K562 (cell line): ENCODE measurements at regions not wholly inside any gene's neighbourhood (a gene's known extent, or its start where the extent isn't known, plus 50 kb on each side); places are given as distances from the start of the nearest gene placed in this dataset.

ENCODE experiments used
- TEAD4 ChIP-seq, 2 experiments: sonication (generic) in 1 of 2; formaldehyde crosslinking in 1 of 2; IDR thresholded peaks; 2 replicates each; pipeline versions ENCODE4 v1.6.1 to v1.8.0; 2012 to 2022; ENCODE audit warnings: borderline replicate concordance in 1 of 2, inconsistent platforms in 1 of 2, low read length in 1 of 2, mild to moderate bottlenecking in 1 of 2, missing genetic modification reagents in 1 of 2
- U2AF2 ChIP-seq: fragments of 200-400 bp; formaldehyde crosslinking; optimal IDR thresholded peaks from 2 replicates; pipeline ENCODE3; 2017; ENCODE audit warnings: low read depth, mild to moderate bottlenecking, low read length
- TF ChIP-seq, protein P1 (sequence below): fragments of 450-650 bp; formaldehyde crosslinking; IDR thresholded peaks from 2 replicates; pipeline ENCODE4 v1.4.0; 2020; ENCODE audit warnings: mild to moderate bottlenecking

DNA sequence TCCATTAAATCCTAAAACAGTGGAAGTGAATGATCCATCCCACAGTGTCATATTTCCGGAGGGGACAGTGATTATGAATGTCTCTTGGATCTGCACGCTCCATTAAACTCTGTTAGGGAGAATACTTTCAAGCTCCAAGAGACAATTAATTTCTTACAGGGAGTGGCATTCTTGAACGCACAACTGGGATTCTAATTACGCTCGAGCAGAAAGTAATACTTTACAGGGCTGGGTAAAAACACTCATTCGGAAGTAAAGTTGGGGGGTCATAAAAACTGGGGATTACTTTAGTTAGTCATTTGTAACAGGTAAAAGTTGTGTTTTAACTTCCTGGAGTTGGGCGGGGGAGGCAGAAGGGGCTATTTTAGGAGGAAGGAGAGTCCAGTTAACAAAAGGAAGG, 151.8 kb downstream of the ZFP64 start:
- TF ChIP-seq, protein P1, sequence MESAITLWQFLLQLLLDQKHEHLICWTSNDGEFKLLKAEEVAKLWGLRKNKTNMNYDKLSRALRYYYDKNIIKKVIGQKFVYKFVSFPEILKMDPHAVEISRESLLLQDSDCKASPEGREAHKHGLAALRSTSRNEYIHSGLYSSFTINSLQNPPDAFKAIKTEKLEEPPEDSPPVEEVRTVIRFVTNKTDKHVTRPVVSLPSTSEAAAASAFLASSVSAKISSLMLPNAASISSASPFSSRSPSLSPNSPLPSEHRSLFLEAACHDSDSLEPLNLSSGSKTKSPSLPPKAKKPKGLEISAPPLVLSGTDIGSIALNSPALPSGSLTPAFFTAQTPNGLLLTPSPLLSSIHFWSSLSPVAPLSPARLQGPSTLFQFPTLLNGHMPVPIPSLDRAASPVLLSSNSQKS (CRISPR knock-in tag) = no peak
- no peak for TF ChIP-seq U2AF2
- no peak for TF ChIP-seq TEAD4 (IDR thresholded peaks at IDR 0.05; ENCODE audit: low read length)
- TF ChIP-seq TEAD4 (CRISPR knock-in tag; IDR thresholded peaks at IDR 0.05; ENCODE audit: borderline replicate concordance) = no peak
